Fibroblast of the aortic adventitia (primary cell): ENCODE measurements at regions not wholly inside any gene's neighbourhood (a gene's known extent, or its start where the extent isn't known, plus 50 kb on each side); places are given as distances from the start of the nearest gene placed in this dataset.
"Not testable (repeated sequence)": the region's sequence is repeated elsewhere in the genome, so short reads cannot be mapped to it uniquely, and the experiment has no call there.

Experiments used
- DNase-seq: peaks from one replicate; pipeline ENCODE4 v3.0.0-alpha.2; 2010; ENCODE audit warnings: low read depth
- H3K4me3 ChIP-seq: 2 replicates; pipeline ENCODE4 v1.5.1; 2011; ENCODE audit warnings: low read depth, mild to moderate bottlenecking, control low read depth, low read length, moderate library complexity
- CTCF ChIP-seq: IDR thresholded peaks from 2 replicates; pipeline ENCODE4 v1.5.1; 2011; ENCODE audit warnings: mild to moderate bottlenecking, low read length, control low read depth, inconsistent platforms; ENCODE audit not compliant: insufficient read depth

DNA sequence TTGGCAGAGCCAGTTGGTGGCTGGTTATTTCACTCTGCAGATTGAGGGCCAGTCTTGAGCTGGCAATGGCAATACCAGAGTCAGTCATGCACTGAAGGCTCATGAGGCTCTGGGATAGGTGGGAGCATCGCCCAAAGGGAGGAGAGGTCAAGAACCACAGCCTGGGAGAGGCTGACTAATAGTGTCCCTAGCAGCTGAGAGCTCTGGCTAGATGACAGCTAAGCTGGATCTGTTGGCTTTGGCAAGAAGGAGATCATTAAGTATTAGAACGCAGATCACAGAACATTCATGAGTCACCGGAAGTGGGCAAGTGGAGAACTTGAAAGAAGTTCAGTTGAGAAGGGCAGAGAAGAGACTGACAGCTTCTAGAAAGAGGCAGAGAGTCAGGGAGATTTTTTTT is 521.1 kb downstream of the NR2F2 start:
- DNase-seq = peak; percentile 20
- no peak for TF ChIP-seq CTCF
- no peak overlapping the region for H3K4me3 ChIP-seq

- DNase-seq = no peak
- no peak overlapping the region for H3K4me3 ChIP-seq
- no peak for TF ChIP-seq CTCF
These were observed 528.2 kb downstream of the NR2F2 start for GRCh38 chr15:96858694-96859093.

DNA sequence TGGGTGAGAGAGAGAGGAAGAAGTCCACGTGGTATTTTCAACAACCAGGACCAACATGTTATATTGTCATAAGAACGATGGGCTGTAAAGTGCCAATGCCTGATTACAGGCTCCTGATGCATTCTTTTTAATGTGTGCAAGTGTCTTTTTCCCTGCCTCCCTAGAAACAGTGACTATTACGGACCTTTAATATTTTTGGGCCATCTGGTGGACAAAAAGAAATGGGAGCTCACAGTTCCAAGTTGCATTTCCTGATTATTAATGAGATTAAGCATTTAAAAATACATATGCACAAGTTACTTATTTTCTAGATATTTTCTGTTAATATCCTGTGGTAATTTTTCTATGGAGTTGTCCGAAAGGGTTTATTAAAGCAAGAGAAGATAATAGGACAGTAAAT is 530.2 kb downstream of the NR2F2 start:
- DNase-seq = no peak
- no peak overlapping the region for H3K4me3 ChIP-seq
- no peak for TF ChIP-seq CTCF

DNA sequence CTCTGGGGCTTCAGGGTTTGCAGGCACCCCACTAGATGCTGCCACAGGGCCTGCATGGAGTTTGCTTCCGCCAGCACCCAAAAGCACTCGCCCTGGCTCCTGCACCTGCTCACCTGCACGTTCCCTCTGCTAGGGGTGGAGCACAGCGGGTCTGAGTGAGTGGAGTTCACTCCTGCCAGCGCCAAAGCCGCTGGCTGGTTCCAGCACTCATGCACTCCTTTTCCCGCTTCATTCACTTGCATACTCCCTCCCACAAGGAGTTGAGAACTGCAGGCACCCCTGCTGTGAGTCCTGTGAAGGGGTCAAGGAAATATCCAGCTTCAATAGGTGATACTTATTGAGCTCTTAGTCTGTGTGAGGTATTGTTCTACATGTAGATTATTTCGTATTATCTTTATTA is 537.5 kb downstream of the NR2F2 start:
- no peak overlapping the region for H3K4me3 ChIP-seq
- no peak for TF ChIP-seq CTCF
- no peak for DNase-seq

DNA sequence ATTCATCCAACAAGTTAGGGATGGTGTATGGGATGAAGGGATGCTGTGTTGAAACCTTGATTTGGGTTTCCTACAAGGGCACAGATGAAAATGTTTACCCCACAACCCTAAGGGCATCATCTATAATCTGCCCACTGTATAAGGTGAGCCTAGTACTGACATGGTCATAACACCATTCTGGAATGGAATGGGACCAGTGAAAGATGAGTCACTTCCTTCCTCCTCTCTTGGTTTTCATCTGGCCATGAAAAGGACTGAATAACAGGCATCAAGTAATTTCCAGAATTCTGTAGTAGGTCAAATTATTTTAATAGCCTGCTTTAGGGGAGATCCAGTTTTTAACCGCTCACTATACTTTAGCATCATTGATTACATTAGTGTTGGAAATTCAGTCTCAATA is 538.6 kb downstream of the NR2F2 start:
- no peak for DNase-seq
- TF ChIP-seq CTCF = no peak
- H3K4me3 ChIP-seq = no peak overlapping the region

DNA sequence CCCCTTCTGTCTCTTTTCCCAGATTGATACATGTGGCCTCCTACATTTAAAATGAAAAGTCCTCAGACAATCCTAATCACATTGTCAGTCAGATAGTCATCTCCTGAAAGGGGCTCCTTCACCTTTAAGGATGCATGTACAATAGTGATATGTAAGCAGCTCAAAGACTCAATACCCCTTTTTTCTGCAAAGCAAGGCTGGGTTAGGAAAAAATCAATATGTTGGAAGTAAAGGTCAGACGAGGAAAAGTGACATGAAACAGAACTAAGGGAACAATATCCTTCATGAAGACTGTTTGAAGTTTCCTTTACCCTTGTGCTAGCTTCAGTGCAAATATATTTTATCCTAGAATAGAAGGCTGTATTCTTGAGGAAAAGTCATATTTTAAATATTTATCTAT is 539.3 kb downstream of the NR2F2 start:
- no peak for DNase-seq
- no peak for TF ChIP-seq CTCF
- no peak overlapping the region for H3K4me3 ChIP-seq

- DNase-seq = no peak
- TF ChIP-seq CTCF = no peak
- H3K4me3 ChIP-seq = no peak overlapping the region
These were observed 540.1 kb downstream of the NR2F2 start for GRCh38 chr15:96870580-96870979.

- DNase-seq, H3K4me3 ChIP-seq: not testable (repeated sequence)
These were observed 546.9 kb downstream of the NR2F2 start for GRCh38 chr15:96877442-96877841.
